HG03575 (cell line): ENCODE measurements at regions not wholly inside any gene's neighbourhood (a gene's known extent, or its start where the extent isn't known, plus 50 kb on each side); places are given as distances from the start of the nearest gene placed in this dataset.
"Not testable (repeated sequence)": the region's sequence is repeated elsewhere in the genome, so short reads cannot be mapped to it uniquely, and the experiment has no call there.

ENCODE experiments used
- ATAC-seq: cut with Tn5 transposase; IDR thresholded peaks from one replicate; pipeline ENCODE4 v1.9.1; 2021; ENCODE audit not compliant: unreplicated experiment, insufficient number of reproducible peaks, low FRiP score; ENCODE audit errors: extremely low read depth

DNA sequence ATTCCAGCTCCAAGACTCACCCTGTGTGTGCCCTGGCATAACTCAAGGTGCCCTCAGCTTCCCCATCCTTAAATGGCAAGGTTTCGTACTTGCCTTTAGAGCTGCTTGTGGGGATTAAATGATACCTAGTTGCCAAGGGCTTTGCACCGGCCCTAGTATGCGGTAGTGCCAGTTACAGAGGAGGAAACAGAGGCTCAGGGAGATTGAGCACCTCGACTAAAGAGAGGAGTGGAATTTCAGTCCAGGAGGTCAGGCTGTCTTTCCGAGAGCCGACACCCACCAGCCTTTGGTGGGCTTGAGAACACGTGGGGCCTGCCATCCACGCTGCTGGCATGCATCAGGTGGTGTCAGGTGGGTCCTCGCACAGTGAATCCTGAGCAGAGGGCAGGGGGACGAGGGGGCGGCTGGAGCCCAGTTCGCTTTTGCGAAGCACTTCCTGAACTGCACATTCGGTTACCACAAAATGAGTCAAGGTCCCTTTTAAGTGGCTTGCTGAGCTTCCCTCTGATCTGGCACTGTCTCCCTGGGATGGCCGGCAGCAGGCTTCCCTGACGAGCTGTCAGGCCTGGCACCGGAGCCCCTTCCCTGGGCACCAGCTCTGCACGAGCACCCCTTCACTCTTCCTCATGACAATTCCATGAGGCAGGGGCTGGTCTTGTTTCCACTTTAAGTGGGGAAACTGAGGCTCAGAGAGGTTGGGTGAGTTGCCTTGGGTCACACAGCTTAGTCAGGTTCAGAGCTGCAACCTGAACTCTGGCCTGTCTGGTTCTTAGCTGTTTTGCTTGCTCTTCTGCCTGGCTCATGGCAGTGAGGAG lies 291.4 kb downstream of the BCL2L11 start:
- not testable (repeated sequence) for ATAC-seq

- not testable (repeated sequence) for ATAC-seq
These were observed 292.3 kb downstream of the BCL2L11 start for GRCh38 chr2:111412841-111413650.

GRCh38 chr2:111413950-111414349 lies 293.2 kb downstream of the BCL2L11 start:
- ATAC-seq: not testable (repeated sequence)

- ATAC-seq: not testable (repeated sequence)
These were observed 295.3 kb downstream of the BCL2L11 start for GRCh38 chr2:111415765-111416743.

- ATAC-seq: not testable (repeated sequence)
These were observed 296.3 kb downstream of the BCL2L11 start for GRCh38 chr2:111417026-111417425.

GRCh38 chr2:111418091-111418875 lies 297.6 kb downstream of the BCL2L11 start:
- not testable (repeated sequence) for ATAC-seq

DNA sequence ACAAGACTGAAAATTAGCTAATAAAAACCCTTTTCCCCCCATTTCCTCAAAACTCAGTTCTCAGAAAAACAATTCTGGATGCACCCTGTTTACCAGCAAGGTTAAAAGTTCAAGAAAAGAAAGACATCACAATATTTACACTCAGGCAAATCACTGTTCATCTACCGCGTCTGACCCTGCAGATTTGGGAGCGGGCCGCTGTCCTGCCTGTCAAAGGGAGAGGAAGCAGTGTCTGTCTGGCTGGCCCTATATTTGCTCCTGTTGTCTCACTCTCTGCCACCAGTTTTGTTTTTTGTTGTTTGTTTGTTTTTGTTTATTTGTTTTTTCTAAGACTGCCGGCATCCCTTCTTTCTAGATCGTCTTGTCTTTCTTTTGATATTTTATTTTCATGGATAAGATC lies 299.4 kb downstream of the BCL2L11 start:
- ATAC-seq: not testable (repeated sequence)

GRCh38 chr2:111420835-111421234 lies 300.1 kb downstream of the BCL2L11 start:
- not testable (repeated sequence) for ATAC-seq

- not testable (repeated sequence) for ATAC-seq
These were observed 301.2 kb downstream of the BCL2L11 start for GRCh38 chr2:111421949-111422348.

DNA sequence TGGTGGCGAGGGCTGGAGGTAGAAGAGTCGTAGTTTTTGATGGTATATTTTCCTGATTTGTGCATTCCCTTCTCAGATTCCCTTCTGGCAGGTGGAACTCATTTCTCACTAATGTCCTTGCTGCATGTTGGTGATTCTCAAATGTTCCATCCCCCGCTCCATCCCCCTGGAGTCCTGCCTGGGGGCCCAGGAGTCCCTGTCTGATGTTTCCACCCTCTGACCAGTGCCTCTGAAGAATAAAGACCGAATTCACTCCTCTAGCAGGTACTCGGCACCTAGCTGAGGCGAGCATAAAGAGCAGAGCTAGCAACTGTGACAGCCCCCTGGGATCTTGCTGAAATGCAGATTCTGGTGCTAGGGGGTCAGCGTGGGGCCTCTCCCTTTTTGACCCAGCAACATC lies 301.8 kb downstream of the BCL2L11 start:
- ATAC-seq: not testable (repeated sequence)

DNA sequence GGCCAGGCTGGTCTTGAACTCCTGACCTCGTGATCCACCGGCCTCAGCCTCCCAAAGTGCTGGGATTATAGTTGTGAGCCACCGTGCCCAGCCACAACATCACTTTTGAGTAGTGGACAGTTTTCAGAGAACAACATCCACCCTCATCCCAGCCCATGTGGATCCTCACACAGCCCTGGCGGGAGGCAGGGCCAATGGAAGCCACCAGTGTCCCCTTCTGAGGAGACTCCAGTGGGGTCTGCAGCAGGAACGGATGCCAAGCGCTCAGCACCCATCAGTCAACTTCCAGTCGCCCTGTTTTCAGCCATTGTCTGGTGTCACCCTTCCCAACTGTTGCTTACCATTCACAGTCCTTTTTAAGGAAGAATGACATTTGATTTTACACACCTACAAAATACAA lies 302.5 kb downstream of the BCL2L11 start:
- not testable (repeated sequence) for ATAC-seq

DNA sequence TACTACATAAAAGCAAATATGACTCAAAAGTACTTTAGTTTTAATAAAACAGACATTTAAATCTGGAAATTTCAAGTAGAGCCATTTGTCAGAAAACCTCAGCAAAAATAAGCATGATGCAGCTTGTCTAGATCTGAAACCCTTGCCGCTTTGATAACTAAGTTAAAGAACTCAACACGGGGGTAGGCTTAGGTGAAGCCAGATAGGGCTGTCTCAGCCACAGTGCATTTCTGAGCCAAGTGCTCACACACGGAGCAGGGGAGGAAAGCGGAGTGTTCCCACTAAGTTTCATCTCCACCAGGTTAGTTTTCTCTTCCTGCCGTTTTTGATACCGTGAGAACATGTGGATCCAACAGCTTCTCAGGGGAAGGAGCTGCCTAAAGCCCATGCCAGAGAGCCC lies 303.5 kb downstream of the BCL2L11 start:
- ATAC-seq: not testable (repeated sequence)

GRCh38 chr2:111424851-111425309 lies 304.2 kb downstream of the BCL2L11 start:
- ATAC-seq: not testable (repeated sequence)

GRCh38 chr2:111425789-111426201 lies 305.1 kb downstream of the BCL2L11 start:
- ATAC-seq: not testable (repeated sequence)

GRCh38 chr2:111427346-111427745 lies 306.6 kb downstream of the BCL2L11 start:
- not testable (repeated sequence) for ATAC-seq

DNA sequence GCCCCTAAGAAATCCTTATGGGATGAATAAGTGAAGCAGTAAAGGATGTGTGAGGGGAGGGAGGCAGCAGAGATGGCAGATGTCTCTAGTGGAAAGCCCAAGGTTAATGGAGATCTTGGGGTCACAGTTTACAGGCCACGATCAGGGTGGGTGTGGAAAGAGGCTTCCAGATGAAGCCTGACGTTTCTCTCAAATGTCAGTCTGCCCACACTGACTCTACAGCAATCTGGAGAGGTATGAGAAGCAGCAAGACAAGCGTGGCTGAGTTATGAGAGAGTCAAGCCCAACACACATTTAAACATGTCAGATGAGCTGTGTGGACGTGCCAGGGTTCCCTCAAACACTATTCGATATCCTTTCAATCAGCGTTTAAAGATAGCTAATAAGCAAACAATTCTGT lies 308.2 kb downstream of the BCL2L11 start:
- ATAC-seq: not testable (repeated sequence)

- ATAC-seq: not testable (repeated sequence)
These were observed 308.6 kb downstream of the BCL2L11 start for GRCh38 chr2:111429353-111429752.
